DOHH2 (cell line): ENCODE measurements at regions not wholly inside any gene's neighbourhood (a gene's known extent, or its start where the extent isn't known, plus 50 kb on each side); places are given as distances from the start of the nearest gene placed in this dataset.

Experiments
- EZH2phosphoT487 ChIP-seq: fragments of 200-600 bp; sonication (generic); IDR thresholded peaks from 2 replicates; pipeline ENCODE4 v1.6.1; 2017; ENCODE audit warnings: borderline replicate concordance, mild to moderate bottlenecking, antibody characterized with exemption, low read length, moderate library complexity, mixed read lengths
- TF ChIP-seq, protein P1 (sequence below): fragments of 200-600 bp; sonication (generic); IDR thresholded peaks from one replicate; pipeline ENCODE4 v1.5.1; 2014; ENCODE audit warnings: antibody characterized with exemption, mild to moderate bottlenecking, low read depth, low read length; ENCODE audit not compliant: poor library complexity, severe bottlenecking

DNA sequence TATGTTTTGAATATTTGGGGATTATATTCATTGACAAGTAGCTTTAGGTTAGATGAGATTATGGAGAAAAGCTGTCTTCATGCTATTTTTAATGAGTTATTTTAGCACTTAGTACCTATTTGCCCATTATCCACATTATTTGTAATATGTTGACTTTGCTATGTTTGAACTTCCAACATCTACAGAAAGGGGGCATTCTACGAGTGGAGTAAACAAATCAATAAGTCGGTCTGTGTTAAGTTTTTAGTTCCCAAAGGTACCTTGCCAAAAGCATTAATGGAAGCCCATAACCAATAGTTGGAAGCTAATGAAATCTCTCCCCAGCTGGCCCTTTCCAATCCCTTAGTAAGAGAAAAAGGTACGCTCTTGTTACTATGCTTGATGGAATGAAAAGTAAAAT lies 250.0 kb upstream of the E2F7 start:
- TF ChIP-seq, protein P1, sequence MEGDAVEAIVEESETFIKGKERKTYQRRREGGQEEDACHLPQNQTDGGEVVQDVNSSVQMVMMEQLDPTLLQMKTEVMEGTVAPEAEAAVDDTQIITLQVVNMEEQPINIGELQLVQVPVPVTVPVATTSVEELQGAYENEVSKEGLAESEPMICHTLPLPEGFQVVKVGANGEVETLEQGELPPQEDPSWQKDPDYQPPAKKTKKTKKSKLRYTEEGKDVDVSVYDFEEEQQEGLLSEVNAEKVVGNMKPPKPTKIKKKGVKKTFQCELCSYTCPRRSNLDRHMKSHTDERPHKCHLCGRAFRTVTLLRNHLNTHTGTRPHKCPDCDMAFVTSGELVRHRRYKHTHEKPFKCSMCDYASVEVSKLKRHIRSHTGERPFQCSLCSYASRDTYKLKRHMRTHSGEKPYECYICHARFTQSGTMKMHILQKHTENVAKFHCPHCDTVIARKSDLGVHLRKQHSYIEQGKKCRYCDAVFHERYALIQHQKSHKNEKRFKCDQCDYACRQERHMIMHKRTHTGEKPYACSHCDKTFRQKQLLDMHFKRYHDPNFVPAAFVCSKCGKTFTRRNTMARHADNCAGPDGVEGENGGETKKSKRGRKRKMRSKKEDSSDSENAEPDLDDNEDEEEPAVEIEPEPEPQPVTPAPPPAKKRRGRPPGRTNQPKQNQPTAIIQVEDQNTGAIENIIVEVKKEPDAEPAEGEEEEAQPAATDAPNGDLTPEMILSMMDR, result no peak
- no peak for TF ChIP-seq EZH2phosphoT487
